C1 segment of cervical spinal cord (tissue), 14 donors: ENCODE measurements at regions not wholly inside any gene's neighbourhood (a gene's known extent, or its start where the extent isn't known, plus 50 kb on each side); places are given as distances from the start of the nearest gene placed in this dataset.
"Not testable (repeated sequence)": the region's sequence is repeated elsewhere in the genome, so short reads cannot be mapped to it uniquely, and the experiment has no call there.

Experiments
- DNase-seq, 14 donors: peaks; one replicate each; lab custom pipeline; 2025; lab: John Stamatoyannopoulos, UW

DNA sequence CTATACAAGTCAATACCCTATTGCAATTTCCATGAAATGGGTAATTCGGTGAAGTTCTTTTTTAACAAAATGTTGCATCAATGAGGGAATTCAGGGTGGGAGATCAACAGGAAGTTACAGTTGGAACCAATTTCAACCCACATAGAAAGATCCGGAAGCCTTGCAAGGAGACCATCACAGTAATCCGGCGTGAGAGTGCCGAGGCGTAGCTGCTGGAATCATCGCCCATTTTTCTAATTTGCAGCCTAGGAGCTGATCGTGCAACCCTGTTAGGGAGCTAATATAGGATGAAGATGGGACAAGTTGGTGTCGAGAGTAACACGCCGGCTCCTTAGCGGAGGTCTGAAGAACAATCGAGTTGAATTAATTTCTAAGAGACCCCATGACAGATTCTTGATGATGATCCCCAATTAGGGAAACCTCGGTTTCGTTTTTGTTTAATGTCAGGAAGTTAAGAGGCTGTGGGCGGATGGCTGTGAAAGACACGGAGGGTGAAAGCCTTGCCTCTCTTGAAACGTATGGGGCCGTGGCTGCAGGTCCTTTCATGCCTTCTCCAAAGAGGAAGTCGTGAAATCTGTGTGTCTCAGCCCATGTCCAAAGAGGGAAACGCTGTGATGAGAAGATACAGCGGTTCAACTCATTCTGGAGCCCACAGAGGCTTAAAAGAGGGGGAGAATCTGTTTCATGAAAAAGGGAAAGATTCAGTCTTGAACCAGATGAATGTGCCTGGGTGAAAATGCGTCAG is 51.2 kb upstream of the CARD11 start:
- DNase-seq: peak in 5 of 14 donors; percentile 7 to 30 (median 18)

DNA sequence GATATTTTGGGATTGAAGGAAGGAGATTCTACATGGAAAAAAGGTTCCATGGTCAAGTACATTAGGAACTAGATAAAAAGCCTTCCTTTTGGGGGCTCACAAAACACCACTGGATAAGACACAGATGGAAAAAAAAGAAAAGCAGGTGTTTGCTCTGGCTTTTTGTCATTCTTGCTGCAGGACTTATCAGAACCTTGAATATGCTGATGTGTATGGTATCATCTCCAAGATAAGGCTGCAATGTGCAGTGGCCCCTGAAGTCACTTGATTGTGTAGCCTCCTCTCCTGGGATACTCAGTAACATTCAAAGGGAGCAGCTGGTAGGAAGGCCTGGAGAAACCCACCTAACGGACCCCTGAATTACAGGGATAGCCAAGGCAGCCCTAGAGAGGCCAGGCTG is 54.1 kb upstream of the CARD11 start:
- no peak for DNase-seq

DNA sequence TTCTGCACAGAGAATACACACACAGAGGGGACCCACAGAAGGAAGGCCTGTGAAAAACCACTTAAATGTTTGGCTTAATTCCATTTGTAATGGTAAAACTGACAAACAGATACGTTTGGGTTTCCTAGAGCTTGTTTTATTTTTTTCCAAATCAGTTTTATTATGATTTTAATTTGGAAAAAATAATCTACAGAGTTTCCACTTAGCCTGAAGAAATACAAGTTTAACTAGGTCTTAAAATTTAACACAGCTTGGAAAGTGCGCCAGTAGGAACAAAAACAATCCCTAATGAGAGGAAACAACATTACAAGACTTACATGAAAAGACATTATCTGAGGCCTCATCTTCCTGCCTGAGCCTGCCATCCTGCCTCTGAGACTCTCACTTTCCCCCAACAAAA is 58.5 kb upstream of the CARD11 start:
- DNase-seq: no peak

DNA sequence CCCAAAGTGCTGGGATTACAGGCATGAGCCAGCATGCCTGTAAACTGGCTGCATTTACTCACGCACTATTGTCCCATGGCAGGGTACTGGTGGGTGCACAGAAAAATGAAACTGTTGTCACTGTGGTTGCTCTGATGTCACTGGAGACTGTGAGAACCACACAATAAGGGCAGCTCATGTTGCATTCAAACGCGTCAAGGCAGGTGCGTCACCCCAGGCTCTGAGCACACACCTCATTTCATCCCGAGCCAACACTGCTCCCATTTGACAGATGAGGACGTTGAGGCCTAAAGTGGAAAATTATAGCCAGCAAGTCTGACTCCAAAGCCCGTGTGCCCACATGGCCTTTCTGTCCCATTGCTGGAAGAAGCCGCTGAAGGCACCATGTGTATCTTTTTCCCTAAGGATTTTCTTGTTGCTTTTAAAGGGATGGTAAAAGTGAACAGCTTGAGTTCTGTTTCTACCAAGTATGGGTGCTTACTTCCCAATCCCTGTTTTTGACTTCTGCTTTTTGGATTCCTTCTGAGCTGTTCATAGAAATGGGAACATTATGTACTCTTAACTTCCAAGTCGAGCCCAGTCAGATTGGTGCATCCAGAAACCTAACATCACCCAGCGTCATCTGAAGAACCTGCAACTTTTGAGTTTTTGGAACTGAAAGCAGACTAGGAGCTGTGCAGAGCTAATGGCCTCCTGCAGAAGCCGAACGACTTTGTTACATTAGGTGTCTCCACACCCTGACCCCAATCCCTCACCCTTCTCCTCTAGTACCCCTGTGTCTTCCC is 60.1 kb upstream of the CARD11 start:
- DNase-seq: peak in 2 of 14 donors; percentile 9 to 24

DNA sequence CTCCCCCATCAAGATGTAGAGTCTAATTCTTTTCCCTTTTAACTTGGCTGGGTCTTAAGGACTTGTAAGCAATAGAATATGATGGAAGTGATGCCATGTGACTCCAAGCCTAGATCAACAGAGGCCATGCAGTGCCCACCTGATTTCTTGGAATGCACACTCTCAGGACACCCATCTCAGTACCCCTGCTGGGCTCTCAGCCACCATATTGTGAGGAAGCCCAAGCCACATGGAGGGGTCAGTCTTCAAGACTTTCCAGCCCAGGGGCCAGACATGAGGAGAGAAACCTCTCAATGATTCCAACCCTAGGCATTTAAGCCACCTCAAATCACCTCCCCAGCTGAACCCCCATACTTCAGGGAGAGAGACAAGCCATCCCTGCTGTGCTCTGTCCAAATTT is 62.2 kb upstream of the CARD11 start:
- no peak for DNase-seq

DNA sequence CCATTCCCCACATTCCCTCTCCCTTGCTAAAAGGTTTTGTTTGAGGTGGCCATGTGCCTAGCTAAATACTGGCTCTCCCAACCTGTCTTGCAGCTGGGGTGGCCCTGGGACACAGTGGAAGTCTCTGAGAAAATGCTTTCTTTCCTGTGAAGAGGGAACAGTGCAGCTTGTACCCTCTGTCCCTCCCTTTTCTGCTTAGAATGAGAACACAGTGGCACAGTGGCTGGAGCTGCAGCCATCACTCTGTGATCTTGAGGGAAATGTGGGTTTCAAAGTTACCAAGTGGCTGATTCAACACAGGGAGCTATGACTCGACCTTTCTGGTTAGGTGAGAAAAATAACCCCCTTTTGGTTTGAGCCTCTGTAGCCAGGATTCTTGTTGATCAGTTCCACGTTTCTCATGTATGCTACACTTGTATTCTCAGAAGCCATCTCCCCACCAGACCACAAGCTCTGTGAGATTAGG is 62.7 kb upstream of the CARD11 start:
- no peak for DNase-seq

DNA sequence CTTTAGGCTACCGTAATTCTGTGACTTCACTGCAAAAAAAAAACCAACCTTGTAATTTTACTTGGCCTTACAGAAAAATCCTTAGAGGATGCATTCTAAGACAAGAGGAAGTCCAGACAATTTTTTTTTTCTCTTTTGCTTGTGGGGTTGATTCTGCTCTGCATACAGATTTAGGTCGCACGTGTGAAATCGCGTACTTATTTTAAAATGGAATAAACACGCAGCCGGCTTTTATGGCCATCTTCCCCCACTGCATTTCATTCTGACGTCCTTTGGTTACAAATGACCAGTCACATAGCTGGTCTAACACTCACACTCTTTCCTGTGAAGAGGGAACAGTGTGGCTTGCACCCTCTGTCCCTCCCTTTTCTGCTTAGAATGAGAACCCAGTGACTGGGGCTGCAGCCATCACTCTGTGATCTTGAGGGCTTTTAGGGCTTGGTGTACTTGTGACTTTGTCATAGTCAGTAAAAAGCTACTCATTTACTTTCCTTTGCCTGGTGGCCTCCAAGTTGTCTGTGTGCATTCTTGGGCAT is 63.6 kb upstream of the CARD11 start:
- DNase-seq: no peak

DNA sequence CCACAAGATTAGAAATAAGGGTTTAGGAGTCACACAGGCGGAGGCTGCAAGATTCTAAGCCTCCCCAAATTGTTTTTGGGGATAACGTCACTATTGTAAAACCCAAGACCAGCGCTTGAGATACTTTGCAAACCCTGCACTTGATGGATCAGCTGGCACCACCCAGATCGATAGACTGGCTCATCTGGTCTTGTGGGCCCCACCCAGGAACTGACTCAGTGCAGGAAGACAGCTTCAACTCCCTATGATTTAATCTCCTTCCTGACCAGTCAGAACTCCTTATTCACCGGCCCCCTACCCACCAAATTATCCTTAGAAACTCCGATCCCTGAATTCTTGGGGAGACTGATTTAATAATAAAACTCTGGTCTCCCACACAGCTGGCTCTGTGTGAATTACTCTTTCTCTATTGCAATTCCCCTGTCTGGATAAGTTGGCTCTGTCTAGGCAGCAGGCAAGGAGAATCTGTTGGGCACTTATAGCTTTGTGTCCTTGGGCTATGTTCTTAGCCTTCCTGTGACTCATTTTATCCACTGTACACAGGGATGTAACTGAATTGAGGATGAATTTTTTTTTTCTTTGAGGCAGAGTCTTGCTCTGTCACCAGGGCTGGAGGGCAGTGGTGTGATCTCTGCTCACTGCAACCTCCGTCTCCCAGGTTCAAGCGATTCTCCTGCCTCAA is 64.4 kb upstream of the CARD11 start:
- no peak for DNase-seq

DNA sequence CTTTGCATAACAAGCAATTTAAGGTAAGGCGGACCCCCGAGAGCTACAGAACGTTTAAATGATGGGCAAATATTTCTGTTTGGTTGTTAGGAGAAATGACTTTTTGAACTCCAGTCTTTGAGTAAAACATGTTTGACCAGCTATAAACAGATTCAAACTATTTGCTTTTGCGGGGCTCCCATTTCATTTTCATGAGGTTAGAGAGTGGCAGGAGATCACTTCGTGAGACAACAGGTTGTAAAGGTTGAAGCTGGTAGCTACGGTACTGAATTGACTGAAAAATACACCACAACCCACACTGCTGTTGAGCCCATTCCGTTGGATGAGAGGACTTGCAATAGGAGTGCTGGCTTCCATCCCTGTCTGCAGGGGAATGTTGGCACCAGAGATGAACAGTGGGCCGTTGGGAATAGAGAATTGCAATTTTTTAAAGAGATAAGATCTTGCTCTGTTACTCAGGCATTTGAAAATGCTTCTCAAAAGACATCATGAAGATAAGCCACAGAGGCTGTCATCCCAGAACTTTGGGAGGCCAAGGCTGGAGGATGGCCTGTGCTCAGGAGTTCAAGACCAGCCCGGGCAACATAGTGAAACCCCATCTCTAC is 65.7 kb upstream of the CARD11 start:
- no peak for DNase-seq

DNA sequence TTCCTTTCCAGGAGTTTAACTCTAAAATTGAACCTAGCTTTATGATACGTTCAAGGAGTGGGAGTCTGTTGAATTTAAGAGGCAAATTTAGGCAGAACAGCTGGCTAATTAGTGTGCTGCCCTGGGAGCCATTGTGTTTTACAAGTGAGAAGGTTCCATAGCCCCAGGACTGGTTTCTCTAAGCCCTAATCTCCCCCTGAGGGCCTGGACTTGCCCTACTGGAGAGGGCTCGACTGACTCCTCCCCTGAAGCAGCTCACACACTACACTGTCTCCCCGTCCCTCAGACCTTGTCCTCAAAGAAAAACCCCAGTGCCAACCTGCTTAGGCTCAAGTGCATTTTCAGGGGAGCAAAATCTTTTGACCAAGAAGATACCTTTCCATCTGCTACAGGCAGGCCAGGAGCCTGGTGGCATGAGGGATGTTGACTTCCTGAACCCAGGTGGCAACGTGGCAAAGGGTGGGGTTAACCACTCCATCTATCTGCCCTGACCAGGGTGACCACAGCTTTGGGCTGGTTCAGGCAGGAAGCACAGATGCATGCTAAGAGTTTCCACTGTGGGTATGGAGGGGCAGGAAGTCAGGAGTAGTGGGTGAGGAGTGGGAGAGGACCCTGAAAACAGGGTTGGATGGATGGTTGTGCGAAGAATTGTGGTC is 68.9 kb upstream of the CARD11 start:
- no peak for DNase-seq

DNA sequence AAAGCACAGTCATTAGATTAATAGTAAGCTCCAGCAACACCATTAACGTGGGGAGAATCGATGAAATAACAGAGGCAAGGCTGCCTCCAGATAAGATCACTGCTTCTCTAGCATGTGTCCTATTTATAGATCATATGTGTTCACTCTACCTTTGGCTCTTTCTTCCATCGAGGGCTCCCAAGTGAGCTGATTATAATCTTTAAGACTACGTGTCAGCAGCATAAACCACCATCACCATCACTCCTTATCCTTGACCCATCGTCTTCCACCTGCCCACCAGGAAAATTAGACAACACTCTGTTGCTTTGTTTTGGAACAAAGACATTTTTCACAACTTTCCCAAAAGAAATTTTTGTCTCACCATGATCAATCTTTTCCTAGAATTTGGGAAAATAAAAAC is 71.2 kb upstream of the CARD11 start:
- no peak for DNase-seq

DNA sequence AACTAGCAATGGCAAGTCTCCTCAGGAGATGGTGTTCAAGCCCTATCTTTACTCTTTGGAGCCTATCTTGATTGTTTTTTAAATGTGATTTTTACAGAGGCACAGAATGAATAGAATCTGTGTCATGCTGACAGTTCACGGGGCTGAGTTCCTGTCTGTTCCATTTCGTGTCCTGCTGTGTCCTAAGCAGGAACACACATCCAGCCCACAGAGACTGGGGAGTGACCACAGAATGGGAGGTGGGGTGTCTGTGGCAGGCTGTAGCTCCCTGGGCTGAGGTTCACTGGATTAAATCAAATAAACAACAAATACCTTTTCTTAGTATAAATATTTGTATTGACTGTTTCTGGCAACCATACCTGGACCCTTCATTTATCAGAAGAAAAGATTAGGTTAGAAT is 73.4 kb upstream of the CARD11 start:
- DNase-seq: no peak

DNA sequence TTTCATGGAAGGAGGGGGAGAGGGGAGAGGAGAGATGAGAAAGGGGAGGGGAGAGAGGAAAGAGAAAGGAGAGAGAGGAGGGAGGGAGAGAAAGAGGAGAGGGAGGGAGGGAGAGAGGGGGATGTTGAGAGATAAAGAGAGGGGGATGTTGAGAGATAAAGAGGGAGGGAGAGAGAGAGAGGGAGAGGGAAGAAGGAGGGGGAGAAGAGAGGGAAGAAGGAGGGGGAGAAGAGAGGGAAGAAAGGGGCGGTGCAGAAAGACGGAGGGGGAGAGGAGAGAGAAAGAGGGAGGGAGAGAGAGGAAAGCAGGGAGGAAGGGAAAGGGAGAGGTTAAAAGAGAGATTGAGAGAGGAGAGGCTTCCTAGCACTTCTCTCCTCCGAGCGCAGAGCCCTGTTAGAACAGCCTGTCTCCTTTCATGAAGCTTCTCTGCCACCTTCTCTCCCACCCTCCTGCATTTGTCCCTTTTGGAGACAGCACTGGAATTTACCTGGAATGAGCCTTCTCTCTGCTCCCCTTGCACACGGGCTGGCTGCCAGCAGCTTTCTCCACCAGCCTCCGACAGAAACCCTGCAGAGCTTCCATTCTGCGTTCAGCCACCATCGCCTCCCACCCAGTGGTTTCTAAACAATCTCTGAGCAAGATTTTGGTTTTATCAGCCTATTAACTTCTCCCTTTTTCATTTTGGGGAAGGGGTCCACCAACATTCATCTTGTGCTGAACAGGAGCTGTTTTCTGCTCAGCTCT is 74.0 kb upstream of the CARD11 start:
- no peak for DNase-seq

DNA sequence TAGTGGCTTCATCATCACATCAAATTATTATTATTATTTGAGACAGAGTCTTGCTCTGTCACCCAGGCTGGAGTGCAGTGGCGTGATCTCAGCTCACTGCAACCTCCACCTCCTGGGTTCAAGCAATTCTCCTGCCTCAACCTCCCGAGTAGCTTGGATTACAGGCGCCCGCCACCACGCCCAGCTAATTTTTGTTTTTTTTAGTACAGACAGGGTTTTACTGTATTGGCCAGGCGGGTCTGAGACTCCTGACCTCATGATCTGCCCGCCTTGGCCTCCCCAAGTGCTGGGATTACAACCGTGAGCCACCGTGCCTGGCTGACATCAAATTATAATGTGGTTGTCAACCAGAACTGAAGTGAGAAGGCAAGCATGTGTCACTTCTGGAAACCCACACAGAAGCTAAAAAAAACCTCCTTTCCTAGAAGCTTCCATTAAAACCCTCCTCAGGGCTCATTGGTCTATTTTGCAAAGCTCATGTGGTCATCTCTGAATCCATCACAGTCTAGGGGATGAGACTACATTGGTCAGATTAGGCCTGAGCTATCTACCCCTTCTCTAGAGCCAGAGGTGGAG is 75.8 kb upstream of the CARD11 start:
- not testable (repeated sequence) for DNase-seq

DNA sequence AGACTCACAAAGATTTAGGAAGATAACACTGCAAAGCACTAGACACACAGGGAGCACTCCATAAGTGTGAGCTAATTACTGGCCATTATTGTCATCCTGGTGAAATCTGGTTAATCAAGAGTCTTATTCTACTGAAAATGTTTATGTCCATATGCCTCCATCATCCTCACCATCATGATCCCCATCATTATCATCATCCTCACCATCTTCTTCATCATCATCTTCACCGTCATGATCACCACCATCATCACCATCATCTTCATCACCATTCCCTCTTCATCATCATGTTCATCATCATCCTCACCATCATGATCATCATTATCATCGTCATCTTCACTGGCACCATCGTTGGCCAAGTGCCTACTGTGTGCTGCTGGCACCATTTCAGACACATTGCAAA is 76.3 kb upstream of the CARD11 start:
- no peak for DNase-seq

DNA sequence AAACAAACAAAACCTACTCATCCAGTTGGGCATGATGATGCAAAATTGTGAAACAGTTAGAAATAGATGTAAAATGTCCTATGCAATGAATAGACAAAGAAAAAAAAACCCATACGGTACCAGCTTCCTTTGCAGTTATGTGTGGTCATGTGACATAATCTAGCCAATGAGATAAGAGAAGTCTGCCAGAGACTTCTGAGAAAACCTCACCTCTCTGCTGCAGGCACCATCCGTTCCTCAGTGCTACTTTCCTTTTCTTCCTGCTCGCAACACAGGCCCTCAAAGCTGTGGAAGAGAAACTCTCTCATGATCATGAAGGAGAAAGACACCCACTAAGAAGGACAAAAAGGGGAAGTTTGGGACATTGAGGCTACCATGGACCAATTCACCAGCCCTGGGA is 76.8 kb upstream of the CARD11 start:
- DNase-seq: no peak

DNA sequence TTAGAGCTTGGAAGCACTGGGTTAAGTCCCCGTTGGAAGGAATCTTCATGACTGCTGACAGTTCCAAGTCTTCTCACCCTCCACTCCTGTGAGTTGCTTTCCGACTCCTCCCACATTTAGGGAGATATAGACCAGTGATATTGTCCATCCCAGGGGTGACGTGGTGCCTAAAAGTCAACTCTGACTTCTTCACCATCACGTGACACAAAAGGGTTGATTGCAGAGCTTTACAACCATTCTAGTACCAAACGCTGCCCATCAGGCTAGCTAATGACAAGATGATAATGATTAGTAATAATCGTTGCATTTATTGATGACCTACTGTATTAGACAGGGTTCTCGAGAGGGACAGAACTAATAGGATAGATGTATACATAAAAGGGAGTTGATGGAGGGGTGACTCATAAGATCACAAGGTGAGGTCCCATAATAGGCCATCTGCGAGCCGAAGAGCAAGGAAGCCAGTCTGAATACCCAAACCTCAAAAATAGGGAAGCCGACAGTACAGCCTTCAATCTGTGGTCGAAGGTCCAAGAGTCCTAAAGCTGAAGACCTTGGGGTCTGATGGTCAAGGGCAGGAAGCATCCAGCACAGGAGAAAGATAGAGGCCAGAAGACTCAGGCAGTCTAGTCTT is 85.3 kb upstream of the CARD11 start:
- no peak for DNase-seq

DNA sequence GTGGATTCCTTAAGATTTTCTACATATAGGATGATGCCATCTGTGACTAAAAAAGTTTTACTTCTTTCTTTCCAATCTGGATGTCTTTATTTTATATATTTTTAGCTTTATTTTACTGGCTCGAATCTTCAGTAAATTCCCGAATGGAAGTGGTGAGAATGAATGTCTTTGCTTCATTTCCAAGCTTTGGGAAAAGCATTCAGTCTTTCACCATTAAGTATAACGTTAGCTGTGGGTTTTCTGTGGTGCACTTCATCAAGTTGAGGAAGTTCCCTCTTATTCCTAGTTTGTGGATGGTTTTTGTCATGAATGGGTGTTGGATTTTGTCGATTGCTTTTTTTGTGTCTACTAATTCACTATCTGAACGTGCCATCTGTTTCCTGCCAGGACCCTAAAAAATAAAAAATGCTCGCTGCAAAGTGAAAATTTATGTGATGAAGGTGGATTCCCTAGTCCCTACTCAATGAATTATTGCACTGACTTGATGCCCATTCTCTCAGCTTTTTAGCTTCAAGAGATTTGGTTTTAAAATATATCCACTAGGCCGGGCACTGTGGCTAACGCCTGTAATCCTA is 90.2 kb upstream of the CARD11 start:
- DNase-seq: no peak

DNA sequence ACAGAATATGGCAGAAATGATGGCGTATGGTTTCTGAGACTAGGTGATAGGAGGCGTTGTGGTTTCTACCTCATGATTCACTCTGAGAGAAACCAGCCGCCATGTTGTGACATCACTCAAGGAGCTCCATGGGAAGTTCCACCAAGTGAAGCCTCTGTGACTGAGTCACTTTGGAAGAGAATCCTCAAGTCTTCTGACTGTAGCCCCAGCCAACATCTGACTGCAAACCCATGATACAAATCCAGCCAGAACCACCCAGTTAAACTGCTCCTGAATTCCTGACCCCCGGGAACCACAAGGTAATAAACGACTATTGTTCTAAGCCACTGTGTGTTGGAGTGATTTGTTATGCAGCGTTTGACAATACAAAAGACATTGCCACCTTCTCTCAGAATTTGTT is 91.1 kb upstream of the CARD11 start:
- no peak for DNase-seq
